Lower leg skin (tissue), 3 donors: ENCODE measurements at regions not wholly inside any gene's neighbourhood (a gene's known extent, or its start where the extent isn't known, plus 50 kb on each side); places are given as distances from the start of the nearest gene placed in this dataset.

Experiments
- CTCF ChIP-seq, 3 donors: fragments of 450-650 bp; IDR thresholded peaks; one replicate each; pipeline ENCODE4 v1.5.1; 2016; ENCODE audit warnings: antibody characterized with exemption in 3 of 3, mild to moderate bottlenecking in 3 of 3, moderate library complexity in 2 of 3
- POLR2A ChIP-seq, 2 donors: fragments of 450-650 bp; IDR thresholded peaks; one replicate each; pipeline ENCODE4 v1.6.1; 2016 to 2017; ENCODE audit warnings: antibody characterized with exemption in 2 of 2, mild to moderate bottlenecking in 1 of 2, moderate library complexity in 1 of 2

GRCh38 chr5:142222225-142222865 is 102.5 kb downstream of the SPRY4 start:
- no peak for TF ChIP-seq CTCF (IDR thresholded peaks at IDR 0.05)
- no peak for TF ChIP-seq POLR2A (IDR thresholded peaks at IDR 0.05)
